GM19463 (cell line): ENCODE measurements at regions not wholly inside any gene's neighbourhood (a gene's known extent, or its start where the extent isn't known, plus 50 kb on each side); places are given as distances from the start of the nearest gene placed in this dataset.

ENCODE experiments used
- ATAC-seq: cut with Tn5 transposase; IDR thresholded peaks from one replicate; pipeline ENCODE4 v1.9.1; 2021; ENCODE audit warnings: mild to moderate bottlenecking, moderate library complexity; ENCODE audit not compliant: unreplicated experiment

GRCh38 chrX:40197071-40197470 is 99.3 kb upstream of the BCOR start:
- no peak for ATAC-seq

GRCh38 chrX:40195368-40195767 is 97.6 kb upstream of the BCOR start:
- ATAC-seq = no peak

- no peak for ATAC-seq
These were observed 94.4 kb upstream of the BCOR start for GRCh38 chrX:40192196-40192595.

- ATAC-seq = no peak
These were observed 91.9 kb upstream of the BCOR start for GRCh38 chrX:40189637-40190036.

GRCh38 chrX:40188573-40189417 is 91.0 kb upstream of the BCOR start:
- ATAC-seq = no peak

GRCh38 chrX:40184968-40185367 is 87.2 kb upstream of the BCOR start:
- ATAC-seq = no peak

GRCh38 chrX:40182615-40183014 is 84.9 kb upstream of the BCOR start:
- no peak for ATAC-seq

GRCh38 chrX:40182095-40182494 is 84.3 kb upstream of the BCOR start:
- no peak for ATAC-seq

- no peak for ATAC-seq
These were observed 81.5 kb upstream of the BCOR start for GRCh38 chrX:40179283-40179682.

GRCh38 chrX:40177942-40178715 is 80.4 kb upstream of the BCOR start:
- no peak for ATAC-seq

GRCh38 chrX:40177489-40177888 is 79.7 kb upstream of the BCOR start:
- no peak for ATAC-seq

- no peak for ATAC-seq
These were observed 79.3 kb upstream of the BCOR start for GRCh38 chrX:40177117-40177430.

- ATAC-seq = no peak
These were observed 78.8 kb upstream of the BCOR start for GRCh38 chrX:40176351-40177116.

- ATAC-seq = peak; percentile 39
These were observed 78.0 kb upstream of the BCOR start for GRCh38 chrX:40175511-40176350.

GRCh38 chrX:40174854-40175510 is 77.2 kb upstream of the BCOR start:
- ATAC-seq = peak; percentile 6

GRCh38 chrX:40174001-40174853 is 76.5 kb upstream of the BCOR start:
- peak; percentile 18 for ATAC-seq

- no peak for ATAC-seq
These were observed 75.6 kb upstream of the BCOR start for GRCh38 chrX:40173143-40174000.

- no peak for ATAC-seq
These were observed 74.8 kb upstream of the BCOR start for GRCh38 chrX:40172401-40173142.
